ENCODE measurements at regions not wholly inside any gene's neighbourhood (a gene's known extent, or its start where the extent isn't known, plus 50 kb on each side); places are given as distances from the start of the nearest gene placed in this dataset.
A peak's percentile ranks its signal among the peaks of the same experiment; 100 is the strongest.
"Not testable (repeated sequence)": the region's sequence is repeated elsewhere in the genome, so short reads cannot be mapped to it uniquely, and the experiment has no call there.

- Histone ChIP-seq H3K36me3 (ENCODE audit: low read depth) (no peaks in the 10 kb centered on the region), H3K27me3 (replicated peaks; ENCODE audit: insufficient read depth) (no peaks in the 10 kb centered on the region), H3F3A (ENCODE audit: insufficient read depth) (no peaks in the 10 kb centered on the region), H4K20me1 (ENCODE audit: insufficient read depth) (no peaks in the 10 kb centered on the region), H3K9ac (no peak overlapping the region), H3K27ac (no peak overlapping the region), H3K4me1 (ENCODE audit: insufficient read depth) (no peaks in the 10 kb centered on the region), H3K79me2 (ENCODE audit: insufficient read depth) (no peaks in the 10 kb centered on the region), H3K4me3 (no peak overlapping the region), H2AFZ (no peak overlapping the region), H3K9me2 (ENCODE audit: insufficient read depth) (no peaks in the 10 kb centered on the region), H3K9me3 (ENCODE audit: low read depth) (no peaks in the 10 kb centered on the region), H3K4me2 (ENCODE audit: unreplicated experiment) (no peak overlapping the region)
- no peak for TF ChIP-seq EZH2 (IDR thresholded peaks at IDR 0.05; ENCODE audit: insufficient read depth, poor library complexity, severe bottlenecking)
- no peak for TF ChIP-seq EZH2phosphoT487 (IDR thresholded peaks at IDR 0.05; ENCODE audit: insufficient read depth, low read depth)
- in situ Hi-C loops (cut with MboI), result no loop called here
- 23 to 25% methylated on average over 3 of the region's 3 CpGs for WGBS, 2 experiments (ENCODE audit: low coverage in 1 of 2, low lambda C conversion rate in 2 of 2, missing lambda C conversion rate in 2 of 2)
- no peak for DNase-seq
These were observed 797.6 kb upstream of the AADAT start for GRCh38 chr4:170887396-170887795.

GRCh38 chr4:170884969-170885570 lies 795.3 kb upstream of the AADAT start:
- H3K79me2 ChIP-seq (ENCODE audit: insufficient read depth), result no peaks in the 10 kb centered on the region
- 5 to 19% methylated on average over 1 of the region's 1 CpG for WGBS, 2 experiments (ENCODE audit: low coverage in 1 of 2, low lambda C conversion rate in 2 of 2, missing lambda C conversion rate in 2 of 2)
- TF ChIP-seq EZH2 (IDR thresholded peaks at IDR 0.05; ENCODE audit: insufficient read depth, poor library complexity, severe bottlenecking) (no peak), EZH2phosphoT487 (IDR thresholded peaks at IDR 0.05; ENCODE audit: insufficient read depth, low read depth) (no peak)
- H3K9me3 ChIP-seq (ENCODE audit: low read depth), result no peaks in the 10 kb centered on the region
- H3K36me3 ChIP-seq (ENCODE audit: low read depth), result no peaks in the 10 kb centered on the region
- H3K27ac ChIP-seq, result no peak overlapping the region
- H4K20me1 ChIP-seq (ENCODE audit: insufficient read depth), result no peaks in the 10 kb centered on the region
- H3K4me1 ChIP-seq (ENCODE audit: insufficient read depth), result no peaks in the 10 kb centered on the region
- no peak overlapping the region for H2AFZ ChIP-seq
- no peak for DNase-seq
- in situ Hi-C loops (cut with MboI), result no loop called here
- H3F3A ChIP-seq (ENCODE audit: insufficient read depth), result no peaks in the 10 kb centered on the region
- H3K4me3 ChIP-seq, result no peak overlapping the region
- H3K27me3 ChIP-seq (replicated peaks; ENCODE audit: insufficient read depth), result no peaks in the 10 kb centered on the region
- no peak overlapping the region for H3K9ac ChIP-seq
- H3K4me2 ChIP-seq (ENCODE audit: unreplicated experiment), result no peak overlapping the region
- no peaks in the 10 kb centered on the region for H3K9me2 ChIP-seq (ENCODE audit: insufficient read depth)

- H3K27me3 ChIP-seq (replicated peaks; ENCODE audit: insufficient read depth); H2AFZ ChIP-seq; DNase-seq; in situ Hi-C loops (cut with MboI); H3K9me2 ChIP-seq (ENCODE audit: insufficient read depth); H3K36me3 ChIP-seq (ENCODE audit: low read depth); H3K9ac ChIP-seq; H3K27ac ChIP-seq; H4K20me1 ChIP-seq (ENCODE audit: insufficient read depth); H3K4me1 ChIP-seq (ENCODE audit: insufficient read depth); H3K4me2 ChIP-seq (ENCODE audit: unreplicated experiment); H3K9me3 ChIP-seq (ENCODE audit: low read depth); H3K4me3 ChIP-seq; H3F3A ChIP-seq (ENCODE audit: insufficient read depth); H3K79me2 ChIP-seq (ENCODE audit: insufficient read depth): not testable (repeated sequence)
These were observed 791.9 kb upstream of the AADAT start for GRCh38 chr4:170881646-170882045.

- no peak overlapping the region for H3K27ac ChIP-seq
- no peaks in the 10 kb centered on the region for H4K20me1 ChIP-seq (ENCODE audit: insufficient read depth)
- H3K9ac ChIP-seq, result no peak overlapping the region
- no peak overlapping the region for H3K4me3 ChIP-seq
- H3F3A ChIP-seq (ENCODE audit: insufficient read depth), result no peaks in the 10 kb centered on the region
- no peaks in the 10 kb centered on the region for H3K27me3 ChIP-seq (replicated peaks; ENCODE audit: insufficient read depth)
- TF ChIP-seq EZH2 (IDR thresholded peaks at IDR 0.05; ENCODE audit: insufficient read depth, poor library complexity, severe bottlenecking), result no peak
- TF ChIP-seq EZH2phosphoT487 (IDR thresholded peaks at IDR 0.05; ENCODE audit: insufficient read depth, low read depth), result no peak
- H3K79me2 ChIP-seq (ENCODE audit: insufficient read depth), result no peaks in the 10 kb centered on the region
- H2AFZ ChIP-seq, result no peak overlapping the region
- no peak overlapping the region for H3K4me2 ChIP-seq (ENCODE audit: unreplicated experiment)
- DNase-seq, result peak; percentile 2
- in situ Hi-C loops (cut with MboI), result no loop called here
- no peaks in the 10 kb centered on the region for H3K36me3 ChIP-seq (ENCODE audit: low read depth)
- peaks cover 6% of the 10 kb centered on the region for H3K9me3 ChIP-seq (ENCODE audit: low read depth)
- no peaks in the 10 kb centered on the region for H3K4me1 ChIP-seq (ENCODE audit: insufficient read depth)
- WGBS, 2 experiments (ENCODE audit: low coverage in 1 of 2, low lambda C conversion rate in 2 of 2, missing lambda C conversion rate in 2 of 2), result 30 to 41% methylated on average over 1 of the region's 1 CpG
- no peaks in the 10 kb centered on the region for H3K9me2 ChIP-seq (ENCODE audit: insufficient read depth)
These were observed 786.1 kb upstream of the AADAT start for GRCh38 chr4:170875868-170876267.

- DNase-seq, result no peak
- TF ChIP-seq EZH2phosphoT487 (IDR thresholded peaks at IDR 0.05; ENCODE audit: insufficient read depth, low read depth), result no peak
- TF ChIP-seq EZH2 (IDR thresholded peaks at IDR 0.05; ENCODE audit: insufficient read depth, poor library complexity, severe bottlenecking), result no peak
- Histone ChIP-seq H3K4me2 (ENCODE audit: unreplicated experiment) (no peak overlapping the region), H2AFZ (no peak overlapping the region), H3K27me3 (replicated peaks; ENCODE audit: insufficient read depth) (no peaks in the 10 kb centered on the region), H3K9me3 (ENCODE audit: low read depth) (no peaks in the 10 kb centered on the region), H3K79me2 (ENCODE audit: insufficient read depth) (no peaks in the 10 kb centered on the region), H3K9me2 (ENCODE audit: insufficient read depth) (no peaks in the 10 kb centered on the region), H3K9ac (no peak overlapping the region), H3F3A (ENCODE audit: insufficient read depth) (no peaks in the 10 kb centered on the region), H3K36me3 (ENCODE audit: low read depth) (no peaks in the 10 kb centered on the region), H3K4me1 (ENCODE audit: insufficient read depth) (no peaks in the 10 kb centered on the region), H3K4me3 (no peak overlapping the region), H4K20me1 (ENCODE audit: insufficient read depth) (no peaks in the 10 kb centered on the region), H3K27ac (no peak overlapping the region)
- in situ Hi-C loops (cut with MboI), result no loop called here
These were observed 783.0 kb upstream of the AADAT start for GRCh38 chr4:170872794-170873193.

Measured in GM23248 (cell line).